Progenitor cell of endocrine pancreas (in vitro differentiated cells): ENCODE measurements at regions not wholly inside any gene's neighbourhood (a gene's known extent, or its start where the extent isn't known, plus 50 kb on each side); places are given as distances from the start of the nearest gene placed in this dataset.

Source experiments
- DNase-seq: peaks from one replicate; pipeline ENCODE4 v3.0.0; 2021; ENCODE audit warnings: low spot score; ENCODE audit not compliant: unreplicated experiment
- H3K27ac Mint-ChIP-seq: 2 replicates; pipeline ENCODE4 v1.8.0; 2021; ENCODE audit warnings: mild to moderate bottlenecking, moderate library complexity, mixed read lengths
- H3K27me3 Mint-ChIP-seq: 2 replicates; pipeline ENCODE4 v1.8.0; 2021; ENCODE audit warnings: mixed read lengths
- H3K36me3 Mint-ChIP-seq: 2 replicates; pipeline ENCODE4 v1.8.0; 2022; ENCODE audit warnings: mixed read lengths; ENCODE audit not compliant: insufficient read depth
- H3K4me1 Mint-ChIP-seq: 2 replicates; pipeline ENCODE4 v1.8.0; 2021; ENCODE audit warnings: low read depth, mixed read lengths
- H3K4me3 Mint-ChIP-seq: 2 replicates; pipeline ENCODE4 v1.8.0; 2021; ENCODE audit warnings: low read depth, mild to moderate bottlenecking, moderate library complexity, mixed read lengths
- H3K9me3 Mint-ChIP-seq: 2 replicates; pipeline ENCODE4 v1.8.0; 2021; ENCODE audit warnings: low read depth, mixed read lengths
- CTCF ChIP-seq: fragments of 200-600 bp; sonication (generic); IDR thresholded peaks from one replicate; pipeline ENCODE4 v1.5.0; 2021; ENCODE audit warnings: antibody characterized with exemption, mild to moderate bottlenecking; ENCODE audit not compliant: unreplicated experiment

- DNase-seq: no peak
- Mint-ChIP-seq H3K27me3 (peaks cover 49% of the 10 kb centered on the region), H3K9me3 (no peaks in the 10 kb centered on the region), H3K27ac (no peak overlapping the region), H3K4me3 (no peak overlapping the region), H3K36me3 (no peaks in the 10 kb centered on the region), H3K4me1 (no peaks in the 10 kb centered on the region)
- TF ChIP-seq CTCF: no peak
Measured at GRCh38 chr1:47618222-47618720, 180.4 kb downstream of the FOXD2 start.

GRCh38 chr1:47618830-47619229, 181.0 kb downstream of the FOXD2 start:
- TF ChIP-seq CTCF: no peak
- no peaks in the 10 kb centered on the region for H3K36me3 Mint-ChIP-seq
- DNase-seq: no peak
- H3K9me3 Mint-ChIP-seq: no peaks in the 10 kb centered on the region
- H3K4me3 Mint-ChIP-seq: no peak overlapping the region
- H3K27ac Mint-ChIP-seq: no peak overlapping the region
- no peaks in the 10 kb centered on the region for H3K4me1 Mint-ChIP-seq
- H3K27me3 Mint-ChIP-seq: peaks cover 51% of the 10 kb centered on the region

- Mint-ChIP-seq H3K36me3 (no peaks in the 10 kb centered on the region), H3K4me1 (no peaks in the 10 kb centered on the region), H3K27me3 (peaks cover 56% of the 10 kb centered on the region), H3K27ac (no peak overlapping the region), H3K4me3 (no peak overlapping the region), H3K9me3 (no peaks in the 10 kb centered on the region)
- TF ChIP-seq CTCF: no peak
- no peak for DNase-seq
Measured at GRCh38 chr1:47621483-47621882, 183.6 kb downstream of the FOXD2 start.

- H3K4me3 Mint-ChIP-seq: no peak overlapping the region
- peaks cover 60% of the 10 kb centered on the region for H3K27me3 Mint-ChIP-seq
- H3K27ac Mint-ChIP-seq: no peak overlapping the region
- TF ChIP-seq CTCF: no peak
- DNase-seq: no peak
- H3K9me3 Mint-ChIP-seq: no peaks in the 10 kb centered on the region
- no peaks in the 10 kb centered on the region for H3K36me3 Mint-ChIP-seq
- H3K4me1 Mint-ChIP-seq: peaks cover under 1% of the 10 kb centered on the region
Measured at GRCh38 chr1:47621977-47622376, 184.1 kb downstream of the FOXD2 start.

- no peaks in the 10 kb centered on the region for H3K9me3 Mint-ChIP-seq
Measured at GRCh38 chr1:47622776-47623556, 185.1 kb downstream of the FOXD2 start.

More at GRCh38 chr1:47622776-47623556, 185.1 kb downstream of the FOXD2 start:
- TF ChIP-seq CTCF: no peak
- peaks cover 11% of the 10 kb centered on the region for H3K4me1 Mint-ChIP-seq
- DNase-seq: no peak
- H3K27me3 Mint-ChIP-seq: peaks cover 63% of the 10 kb centered on the region
- no peak overlapping the region for H3K27ac Mint-ChIP-seq
- H3K4me3 Mint-ChIP-seq: no peak overlapping the region
- no peaks in the 10 kb centered on the region for H3K36me3 Mint-ChIP-seq
